ENCODE measurements at regions not wholly inside any gene's neighbourhood (a gene's known extent, or its start where the extent isn't known, plus 50 kb on each side); places are given as distances from the start of the nearest gene placed in this dataset.

GRCh38 chr1:112797224-112797623 is 82.1 kb upstream of the PPM1J start:
- TF ChIP-seq POLR2AphosphoS5 (IDR thresholded peaks at IDR 0.05; ENCODE audit: low read depth, low read length) (no peak), TAF1 (IDR thresholded peaks at IDR 0.05; ENCODE audit: borderline replicate concordance, insufficient read depth, low read length) (no peak), SIN3A (IDR thresholded peaks at IDR 0.05; ENCODE audit: borderline replicate concordance, insufficient read depth, low read length) (no peak), FOXP2 (optimal IDR thresholded peaks at IDR 0.05; ENCODE audit: borderline replicate concordance, extremely low read depth, extremely low read length, insufficient read depth) (no peak)
- TF ChIP-seq, protein P1, sequence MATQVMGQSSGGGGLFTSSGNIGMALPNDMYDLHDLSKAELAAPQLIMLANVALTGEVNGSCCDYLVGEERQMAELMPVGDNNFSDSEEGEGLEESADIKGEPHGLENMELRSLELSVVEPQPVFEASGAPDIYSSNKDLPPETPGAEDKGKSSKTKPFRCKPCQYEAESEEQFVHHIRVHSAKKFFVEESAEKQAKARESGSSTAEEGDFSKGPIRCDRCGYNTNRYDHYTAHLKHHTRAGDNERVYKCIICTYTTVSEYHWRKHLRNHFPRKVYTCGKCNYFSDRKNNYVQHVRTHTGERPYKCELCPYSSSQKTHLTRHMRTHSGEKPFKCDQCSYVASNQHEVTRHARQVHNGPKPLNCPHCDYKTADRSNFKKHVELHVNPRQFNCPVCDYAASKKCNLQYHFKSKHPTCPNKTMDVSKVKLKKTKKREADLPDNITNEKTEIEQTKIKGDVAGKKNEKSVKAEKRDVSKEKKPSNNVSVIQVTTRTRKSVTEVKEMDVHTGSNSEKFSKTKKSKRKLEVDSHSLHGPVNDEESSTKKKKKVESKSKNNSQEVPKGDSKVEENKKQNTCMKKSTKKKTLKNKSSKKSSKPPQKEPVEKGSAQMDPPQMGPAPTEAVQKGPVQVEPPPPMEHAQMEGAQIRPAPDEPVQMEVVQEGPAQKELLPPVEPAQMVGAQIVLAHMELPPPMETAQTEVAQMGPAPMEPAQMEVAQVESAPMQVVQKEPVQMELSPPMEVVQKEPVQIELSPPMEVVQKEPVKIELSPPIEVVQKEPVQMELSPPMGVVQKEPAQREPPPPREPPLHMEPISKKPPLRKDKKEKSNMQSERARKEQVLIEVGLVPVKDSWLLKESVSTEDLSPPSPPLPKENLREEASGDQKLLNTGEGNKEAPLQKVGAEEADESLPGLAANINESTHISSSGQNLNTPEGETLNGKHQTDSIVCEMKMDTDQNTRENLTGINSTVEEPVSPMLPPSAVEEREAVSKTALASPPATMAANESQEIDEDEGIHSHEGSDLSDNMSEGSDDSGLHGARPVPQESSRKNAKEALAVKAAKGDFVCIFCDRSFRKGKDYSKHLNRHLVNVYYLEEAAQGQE (IDR thresholded peaks at IDR 0.05; ENCODE audit: insufficient read depth in 1 of 2, low read depth in 2 of 2, low read length in 2 of 2) = no peak
